HL-60 (cell line): ENCODE measurements at regions not wholly inside any gene's neighbourhood (a gene's known extent, or its start where the extent isn't known, plus 50 kb on each side); places are given as distances from the start of the nearest gene placed in this dataset.
"Not testable (repeated sequence)": the region's sequence is repeated elsewhere in the genome, so short reads cannot be mapped to it uniquely, and the experiment has no call there.

ENCODE experiments used
- DNase-seq, 2 experiments: peaks; one replicate each; pipeline ENCODE4 v3.0.0-alpha.2; 2010 to 2020; ENCODE audit warnings: low read depth in 1 of 2, low spot score in 1 of 2
- H3K27ac ChIP-seq: fragments of 250-450 bp; sonication (Bioruptor Pico); replicated peaks from 2 replicates; pipeline ENCODE4 v1.5.1; 2020; ENCODE audit warnings: mild to moderate bottlenecking, moderate library complexity
- H3K27me3 ChIP-seq: fragments of 250-450 bp; sonication (Bioruptor Pico); 2 replicates; pipeline ENCODE4 v1.5.1; 2021; ENCODE audit warnings: mild to moderate bottlenecking, moderate library complexity; ENCODE audit not compliant: insufficient read depth, poor library complexity, severe bottlenecking
- H3K4me3 ChIP-seq: replicated peaks from 2 replicates; pipeline ENCODE4 v1.5.1; 2011; ENCODE audit warnings: mild to moderate bottlenecking, control low read depth, low read length; ENCODE audit not compliant: insufficient read depth
- CTCF ChIP-seq: IDR thresholded peaks from one replicate; pipeline ENCODE4 v1.5.1; 2011; ENCODE audit warnings: low read length, control low read depth, inconsistent platforms; ENCODE audit not compliant: insufficient read depth
- GABPA ChIP-seq: IDR thresholded peaks from 2 replicates; pipeline ENCODE4 v1.6.1; 2012; ENCODE audit warnings: low read depth
- POLR2AphosphoS5 ChIP-seq: IDR thresholded peaks from 2 replicates; pipeline ENCODE4 v1.6.1; 2012; ENCODE audit warnings: low read depth
- REST ChIP-seq: IDR thresholded peaks from 2 replicates; pipeline ENCODE4 v1.6.1; 2012; ENCODE audit warnings: low read depth; ENCODE audit not compliant: insufficient replicate concordance
- SPI1 ChIP-seq: IDR thresholded peaks from 2 replicates; pipeline ENCODE4 v1.6.1; 2012; ENCODE audit warnings: low read depth, mild to moderate bottlenecking, borderline replicate concordance

GRCh38 chr6:131476362-131476761, 96.7 kb upstream of the ARG1 start:
- H3K4me3 ChIP-seq, result no peak overlapping the region
- no peak for DNase-seq
- no peak overlapping the region for H3K27ac ChIP-seq
- TF ChIP-seq POLR2AphosphoS5 (no peak), GABPA (no peak)
- no peaks in the 10 kb centered on the region for H3K27me3 ChIP-seq

GRCh38 chr6:131478740-131479211, 94.2 kb upstream of the ARG1 start:
- H3K4me3 ChIP-seq, DNase-seq, H3K27me3 ChIP-seq, H3K27ac ChIP-seq: not testable (repeated sequence)

- H3K4me3 ChIP-seq, result no peak overlapping the region
- DNase-seq, result no peak
- TF ChIP-seq POLR2AphosphoS5 (no peak), SPI1 (no peak), REST (no peak)
These were observed 86.4 kb upstream of the ARG1 start for GRCh38 chr6:131486608-131487007.

GRCh38 chr6:131488780-131489179, 84.2 kb upstream of the ARG1 start:
- no peak overlapping the region for H3K27ac ChIP-seq
- H3K4me3 ChIP-seq, result no peak overlapping the region
- DNase-seq, result no peak
- TF ChIP-seq GABPA (no peak), POLR2AphosphoS5 (no peak), SPI1 (no peak), REST (no peak), CTCF (no peak)
- H3K27me3 ChIP-seq, result no peaks in the 10 kb centered on the region

More at GRCh38 chr6:131486608-131487007, 86.4 kb upstream of the ARG1 start:
- Histone ChIP-seq H3K27ac (no peak overlapping the region), H3K27me3 (no peaks in the 10 kb centered on the region)

GRCh38 chr6:131490441-131490840, 82.6 kb upstream of the ARG1 start:
- no peak overlapping the region for H3K4me3 ChIP-seq
- no peak for DNase-seq
- TF ChIP-seq SPI1, result no peak
- no peak for TF ChIP-seq GABPA
- TF ChIP-seq CTCF, result no peak
- no peak for TF ChIP-seq REST
- TF ChIP-seq POLR2AphosphoS5, result no peak
- no peak overlapping the region for H3K27ac ChIP-seq
- H3K27me3 ChIP-seq, result no peaks in the 10 kb centered on the region
